Ovary (tissue), 3 donors: ENCODE measurements at regions not wholly inside any gene's neighbourhood (a gene's known extent, or its start where the extent isn't known, plus 50 kb on each side); places are given as distances from the start of the nearest gene placed in this dataset.

Source experiments
- POLR2A ChIP-seq: fragments of 450-650 bp; IDR thresholded peaks from one replicate; pipeline ENCODE4 v1.6.1; 2017; ENCODE audit warnings: antibody characterized with exemption, mild to moderate bottlenecking, moderate library complexity
- TF ChIP-seq, protein P1 (sequence below), 3 donors: fragments of 450-650 bp in 2 of 3; fragments of 200-600 bp in 1 of 3; IDR thresholded peaks; one replicate each; pipeline versions ENCODE4 v1.5.1 to v1.8.0; 2016 to 2022; ENCODE audit warnings: antibody characterized with exemption in 3 of 3, mild to moderate bottlenecking in 1 of 3
- donor health status: DM: no; HTN: no; CAD: no.

DNA sequence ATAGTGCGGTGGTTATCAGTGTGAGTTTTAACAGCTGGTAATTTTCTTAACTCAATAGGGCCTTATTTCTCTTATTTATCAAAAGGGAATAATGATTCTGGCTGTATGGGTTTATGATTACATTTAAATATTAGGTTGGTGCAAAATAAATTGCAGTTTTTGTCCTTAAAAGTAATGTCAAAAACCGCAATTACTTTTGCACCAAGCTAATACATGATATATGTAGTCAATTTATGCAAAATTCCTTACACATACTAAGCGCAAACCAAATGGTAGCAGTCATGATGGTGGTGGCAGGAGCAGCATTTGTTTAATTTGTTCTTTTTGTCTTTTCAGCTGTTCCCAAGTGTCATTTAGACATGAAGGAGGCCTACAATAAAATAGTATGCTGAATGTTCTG is 1777.1 kb downstream of the OLFM4 start:
- TF ChIP-seq, protein P1, sequence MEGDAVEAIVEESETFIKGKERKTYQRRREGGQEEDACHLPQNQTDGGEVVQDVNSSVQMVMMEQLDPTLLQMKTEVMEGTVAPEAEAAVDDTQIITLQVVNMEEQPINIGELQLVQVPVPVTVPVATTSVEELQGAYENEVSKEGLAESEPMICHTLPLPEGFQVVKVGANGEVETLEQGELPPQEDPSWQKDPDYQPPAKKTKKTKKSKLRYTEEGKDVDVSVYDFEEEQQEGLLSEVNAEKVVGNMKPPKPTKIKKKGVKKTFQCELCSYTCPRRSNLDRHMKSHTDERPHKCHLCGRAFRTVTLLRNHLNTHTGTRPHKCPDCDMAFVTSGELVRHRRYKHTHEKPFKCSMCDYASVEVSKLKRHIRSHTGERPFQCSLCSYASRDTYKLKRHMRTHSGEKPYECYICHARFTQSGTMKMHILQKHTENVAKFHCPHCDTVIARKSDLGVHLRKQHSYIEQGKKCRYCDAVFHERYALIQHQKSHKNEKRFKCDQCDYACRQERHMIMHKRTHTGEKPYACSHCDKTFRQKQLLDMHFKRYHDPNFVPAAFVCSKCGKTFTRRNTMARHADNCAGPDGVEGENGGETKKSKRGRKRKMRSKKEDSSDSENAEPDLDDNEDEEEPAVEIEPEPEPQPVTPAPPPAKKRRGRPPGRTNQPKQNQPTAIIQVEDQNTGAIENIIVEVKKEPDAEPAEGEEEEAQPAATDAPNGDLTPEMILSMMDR (IDR thresholded peaks at IDR 0.05): no peak
- no peak for TF ChIP-seq POLR2A
